Left ventricle myocardium inferior (tissue), 1 donor: ENCODE measurements at regions not wholly inside any gene's neighbourhood (a gene's known extent, or its start where the extent isn't known, plus 50 kb on each side); places are given as distances from the start of the nearest gene placed in this dataset.

Source experiments
- DNase-seq: peaks from one replicate; pipeline ENCODE4 v3.0.0-alpha.2; 2020
- H3K27ac ChIP-seq: fragments of 200-600 bp; replicated peaks from 2 replicates; pipeline ENCODE4 v1.8.0; 2021
- H3K27me3 ChIP-seq: fragments of 200-600 bp; 2 replicates; pipeline ENCODE4 v1.8.0; 2021; ENCODE audit warnings: low read depth
- H3K36me3 ChIP-seq: fragments of 200-600 bp; 2 replicates; pipeline ENCODE4 v1.8.0; 2021
- H3K4me1 ChIP-seq: fragments of 200-600 bp; 2 replicates; pipeline ENCODE4 v1.8.0; 2021
- H3K4me3 ChIP-seq: fragments of 200-600 bp; 2 replicates; pipeline ENCODE4 v1.8.0; 2021; ENCODE audit warnings: mild to moderate bottlenecking, moderate library complexity
- H3K9me3 ChIP-seq: fragments of 200-600 bp; replicated peaks from 2 replicates; pipeline ENCODE4 v1.8.0; 2021
- CTCF ChIP-seq: fragments of 200-600 bp; IDR thresholded peaks from 2 replicates; pipeline ENCODE4 v1.8.0; 2021; ENCODE audit warnings: antibody characterized with exemption, mild to moderate bottlenecking, borderline replicate concordance
- intact Hi-C: fragments of 100-400 bp; cut with micrococcal nuclease; formaldehyde crosslinking; loops from one replicate; pipeline ENCODE4 v1.11.0; 2022
- donor health status: DM: no; HTN: yes; CAD: no; lungs with severe emphysema.

GRCh38 chr2:144967961-144968360, 448.0 kb upstream of the ZEB2 start:
- no peak overlapping the region for H3K4me3 ChIP-seq
- no peaks in the 10 kb centered on the region for H3K27me3 ChIP-seq
- H3K27ac ChIP-seq, result no peak overlapping the region
- H3K9me3 ChIP-seq, result peaks cover 28% of the 10 kb centered on the region
- no peaks in the 10 kb centered on the region for H3K36me3 ChIP-seq
- DNase-seq, result no peak
- no peak for TF ChIP-seq CTCF
- no peaks in the 10 kb centered on the region for H3K4me1 ChIP-seq
- intact Hi-C loops, result no loop called here

- no peak for DNase-seq
- no peaks in the 10 kb centered on the region for H3K27me3 ChIP-seq
- no peaks in the 10 kb centered on the region for H3K36me3 ChIP-seq
- no peak overlapping the region for H3K27ac ChIP-seq
- H3K4me1 ChIP-seq, result no peaks in the 10 kb centered on the region
- H3K9me3 ChIP-seq, result peaks cover 26% of the 10 kb centered on the region
- intact Hi-C loops, result no loop called here
- TF ChIP-seq CTCF, result no peak
- no peak overlapping the region for H3K4me3 ChIP-seq
These were observed 445.3 kb upstream of the ZEB2 start for GRCh38 chr2:144965172-144965571.

- Histone ChIP-seq H3K27ac (no peak overlapping the region), H3K4me3 (no peak overlapping the region), H3K36me3 (no peaks in the 10 kb centered on the region), H3K27me3 (no peaks in the 10 kb centered on the region), H3K4me1 (no peaks in the 10 kb centered on the region), H3K9me3 (peaks cover 14% of the 10 kb centered on the region)
- no peak for TF ChIP-seq CTCF
- no peak for DNase-seq
- intact Hi-C loops, result no loop called here
These were observed 443.1 kb upstream of the ZEB2 start for GRCh38 chr2:144963031-144963430.

- no peak for TF ChIP-seq CTCF
- Histone ChIP-seq H3K27ac (no peak overlapping the region), H3K4me3 (no peak overlapping the region), H3K9me3 (peaks cover 9% of the 10 kb centered on the region), H3K36me3 (no peaks in the 10 kb centered on the region), H3K4me1 (no peaks in the 10 kb centered on the region), H3K27me3 (no peaks in the 10 kb centered on the region)
- DNase-seq, result no peak
- intact Hi-C loops, result no loop called here
These were observed 439.5 kb upstream of the ZEB2 start for GRCh38 chr2:144959416-144959815.

GRCh38 chr2:144950899-144951560, 431.1 kb upstream of the ZEB2 start:
- intact Hi-C loops, result no loop called here

More at GRCh38 chr2:144950899-144951560, 431.1 kb upstream of the ZEB2 start:
- Histone ChIP-seq H3K36me3 (no peaks in the 10 kb centered on the region), H3K4me3 (no peak overlapping the region), H3K9me3 (no peaks in the 10 kb centered on the region), H3K27me3 (no peaks in the 10 kb centered on the region), H3K27ac (no peak overlapping the region), H3K4me1 (peaks cover 6% of the 10 kb centered on the region)
- TF ChIP-seq CTCF, result no peak
- no peak for DNase-seq
